Epithelial cell of esophagus (primary cell): ENCODE measurements at regions not wholly inside any gene's neighbourhood (a gene's known extent, or its start where the extent isn't known, plus 50 kb on each side); places are given as distances from the start of the nearest gene placed in this dataset.

Source experiments
- DNase-seq: peaks from one replicate; pipeline ENCODE4 v3.0.0; 2010; ENCODE audit warnings: low read depth
- H3K4me3 ChIP-seq: 2 replicates; pipeline ENCODE4 v1.5.1; 2011; ENCODE audit warnings: mild to moderate bottlenecking, low read length, control low read depth
- CTCF ChIP-seq: IDR thresholded peaks from 2 replicates; pipeline ENCODE4 v1.5.1; 2011; ENCODE audit warnings: low read depth, mild to moderate bottlenecking, low read length, control low read depth, inconsistent platforms; ENCODE audit not compliant: insufficient read depth; ENCODE audit errors: missing control alignments

- H3K4me3 ChIP-seq: no peak overlapping the region
- DNase-seq: no peak
- no peak for TF ChIP-seq CTCF
Measured at GRCh38 chr18:10258836-10259474, 195.5 kb upstream of the APCDD1 start.

- no peak for TF ChIP-seq CTCF
- H3K4me3 ChIP-seq: no peak overlapping the region
- DNase-seq: peak; percentile 21
Measured at GRCh38 chr18:10259901-10260300, 194.5 kb upstream of the APCDD1 start.

- no peak for TF ChIP-seq CTCF
- DNase-seq: no peak
- H3K4me3 ChIP-seq: no peak overlapping the region
Measured at GRCh38 chr18:10261344-10262276, 192.8 kb upstream of the APCDD1 start.

GRCh38 chr18:10262566-10262965 is 191.9 kb upstream of the APCDD1 start:
- no peak for TF ChIP-seq CTCF

GRCh38 chr18:10264260-10264659 is 190.2 kb upstream of the APCDD1 start:
- TF ChIP-seq CTCF: no peak
- H3K4me3 ChIP-seq: no peak overlapping the region
- no peak for DNase-seq

More at GRCh38 chr18:10262566-10262965, 191.9 kb upstream of the APCDD1 start:
- DNase-seq: no peak
- H3K4me3 ChIP-seq: no peak overlapping the region

- no peak for DNase-seq
- no peak overlapping the region for H3K4me3 ChIP-seq
- no peak for TF ChIP-seq CTCF
Measured at GRCh38 chr18:10265560-10266333, 188.7 kb upstream of the APCDD1 start.
